Epithelial cell of proximal tubule (primary cell): ENCODE measurements at regions not wholly inside any gene's neighbourhood (a gene's known extent, or its start where the extent isn't known, plus 50 kb on each side); places are given as distances from the start of the nearest gene placed in this dataset.

Experiments
- DNase-seq: peaks from one replicate; pipeline ENCODE4 v3.0.0-alpha.2; 2011; ENCODE audit warnings: low read depth
- H3K4me3 ChIP-seq: 2 replicates; pipeline ENCODE4 v1.5.1; 2011; ENCODE audit warnings: low read depth, mild to moderate bottlenecking, low read length
- TF ChIP-seq, protein P1 (sequence below): conservative IDR thresholded peaks from 2 replicates; pipeline ENCODE4 v1.5.1; 2012; ENCODE audit warnings: low read depth, mild to moderate bottlenecking, low read length

DNA sequence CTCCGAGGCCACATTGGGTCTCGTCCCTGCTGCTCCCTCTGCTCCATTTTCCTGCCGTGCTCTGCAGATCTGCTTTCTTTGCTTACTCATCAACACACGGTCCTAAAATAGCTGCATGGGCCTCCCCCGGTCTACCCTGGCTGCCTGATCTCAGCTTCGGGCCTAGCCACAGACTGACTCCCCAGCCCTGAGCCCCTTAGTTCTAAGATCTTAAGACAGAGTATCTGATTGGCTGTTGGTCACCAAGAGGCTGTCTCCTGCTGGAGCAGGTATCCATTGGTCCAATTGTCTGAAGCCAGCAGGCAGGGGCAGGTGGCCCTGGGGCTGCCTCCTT lies 53.7 kb upstream of the NECTIN1 start:
- no peak for DNase-seq

GRCh38 chr11:119782006-119782738 lies 53.2 kb upstream of the NECTIN1 start:
- TF ChIP-seq, protein P1, sequence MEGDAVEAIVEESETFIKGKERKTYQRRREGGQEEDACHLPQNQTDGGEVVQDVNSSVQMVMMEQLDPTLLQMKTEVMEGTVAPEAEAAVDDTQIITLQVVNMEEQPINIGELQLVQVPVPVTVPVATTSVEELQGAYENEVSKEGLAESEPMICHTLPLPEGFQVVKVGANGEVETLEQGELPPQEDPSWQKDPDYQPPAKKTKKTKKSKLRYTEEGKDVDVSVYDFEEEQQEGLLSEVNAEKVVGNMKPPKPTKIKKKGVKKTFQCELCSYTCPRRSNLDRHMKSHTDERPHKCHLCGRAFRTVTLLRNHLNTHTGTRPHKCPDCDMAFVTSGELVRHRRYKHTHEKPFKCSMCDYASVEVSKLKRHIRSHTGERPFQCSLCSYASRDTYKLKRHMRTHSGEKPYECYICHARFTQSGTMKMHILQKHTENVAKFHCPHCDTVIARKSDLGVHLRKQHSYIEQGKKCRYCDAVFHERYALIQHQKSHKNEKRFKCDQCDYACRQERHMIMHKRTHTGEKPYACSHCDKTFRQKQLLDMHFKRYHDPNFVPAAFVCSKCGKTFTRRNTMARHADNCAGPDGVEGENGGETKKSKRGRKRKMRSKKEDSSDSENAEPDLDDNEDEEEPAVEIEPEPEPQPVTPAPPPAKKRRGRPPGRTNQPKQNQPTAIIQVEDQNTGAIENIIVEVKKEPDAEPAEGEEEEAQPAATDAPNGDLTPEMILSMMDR: no peak
- no peak overlapping the region for H3K4me3 ChIP-seq
- no peak for DNase-seq

More for the DNA sequence above, 53.7 kb upstream of the NECTIN1 start:
- TF ChIP-seq, protein P1: no peak
- no peak overlapping the region for H3K4me3 ChIP-seq

DNA sequence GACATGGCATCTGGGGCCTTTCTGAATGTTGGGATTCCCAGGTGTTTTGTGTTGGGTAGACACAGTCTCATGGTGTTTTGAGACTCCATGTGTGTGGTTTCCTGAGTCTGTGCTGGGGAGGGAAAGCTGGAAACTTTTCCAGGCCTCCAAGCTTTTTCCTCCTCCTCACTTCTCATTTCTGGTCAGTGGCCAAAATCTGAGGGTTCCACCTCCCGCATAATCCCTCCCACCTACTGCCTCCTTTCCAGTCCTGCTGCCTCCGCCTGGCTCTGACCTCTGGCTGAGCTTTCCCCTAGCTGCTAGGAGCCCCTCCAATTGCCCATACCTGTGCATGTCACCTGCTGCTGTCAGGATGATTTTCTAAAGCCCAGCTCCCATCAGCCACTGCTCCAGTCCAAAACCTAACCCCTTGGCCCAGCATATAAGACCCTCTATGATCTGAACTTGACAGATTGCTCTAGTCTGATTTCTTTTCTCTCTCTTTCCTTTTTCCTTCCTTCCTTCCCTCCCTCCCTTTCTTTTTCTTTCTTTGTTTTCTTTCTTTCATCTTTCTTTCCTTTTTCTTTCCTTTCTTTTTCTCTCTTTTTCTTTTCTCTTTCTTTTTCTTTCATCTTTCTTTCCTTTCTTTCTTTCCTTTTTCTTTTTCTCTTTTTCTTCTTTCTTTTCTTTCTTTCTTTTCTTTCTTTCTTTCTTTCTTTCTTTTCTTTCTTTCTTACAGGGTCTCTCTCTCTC lies 51.4 kb upstream of the NECTIN1 start:
- TF ChIP-seq, protein P1: no peak
- no peak for DNase-seq
- no peak overlapping the region for H3K4me3 ChIP-seq

DNA sequence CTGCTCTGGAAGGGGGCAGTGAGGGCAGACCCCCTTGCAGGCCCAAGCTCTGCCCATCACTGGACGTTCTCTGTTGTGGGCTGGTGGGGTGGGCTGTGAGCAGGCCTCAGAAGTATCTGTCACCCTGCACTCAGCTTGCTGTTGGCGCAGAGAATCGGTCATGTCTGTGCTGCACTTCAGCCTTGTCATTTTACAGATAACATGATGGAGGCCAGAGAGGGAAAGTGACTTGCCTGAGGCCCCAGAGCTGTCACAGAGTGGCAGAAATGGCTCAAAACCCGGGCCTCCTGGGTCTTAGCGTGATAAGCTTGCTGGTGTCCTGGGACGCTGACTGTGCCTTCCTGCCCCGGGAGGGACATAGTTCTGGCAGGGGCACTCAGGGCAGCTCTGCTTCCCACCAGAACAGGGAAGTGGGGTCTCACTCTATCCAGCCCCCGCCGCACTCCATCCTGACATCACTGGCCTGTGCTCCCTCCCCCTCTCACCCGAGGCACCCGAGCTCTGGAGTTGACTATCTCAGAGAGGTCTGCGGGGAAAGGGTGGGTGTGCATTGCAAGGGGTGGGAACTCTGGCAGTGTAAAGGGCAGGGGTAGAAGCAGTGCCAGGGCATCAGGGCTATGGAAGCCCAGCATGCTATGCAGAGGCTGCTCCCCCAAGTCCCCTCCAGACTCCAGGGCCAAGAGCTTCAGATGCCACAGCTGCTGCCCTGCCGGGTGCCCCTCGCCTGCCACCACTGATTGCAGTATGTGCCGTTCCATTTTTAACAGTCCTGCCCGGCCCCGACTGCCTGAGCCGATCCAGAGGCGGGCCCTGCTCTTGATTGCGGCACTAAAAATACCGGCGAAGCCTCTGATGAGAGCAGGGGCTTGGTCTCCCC lies 50.4 kb upstream of the NECTIN1 start:
- no peak overlapping the region for H3K4me3 ChIP-seq
- TF ChIP-seq, protein P1: no peak
- no peak for DNase-seq
